ENCODE measurements at regions not wholly inside any gene's neighbourhood (a gene's known extent, or its start where the extent isn't known, plus 50 kb on each side); places are given as distances from the start of the nearest gene placed in this dataset.

DNA sequence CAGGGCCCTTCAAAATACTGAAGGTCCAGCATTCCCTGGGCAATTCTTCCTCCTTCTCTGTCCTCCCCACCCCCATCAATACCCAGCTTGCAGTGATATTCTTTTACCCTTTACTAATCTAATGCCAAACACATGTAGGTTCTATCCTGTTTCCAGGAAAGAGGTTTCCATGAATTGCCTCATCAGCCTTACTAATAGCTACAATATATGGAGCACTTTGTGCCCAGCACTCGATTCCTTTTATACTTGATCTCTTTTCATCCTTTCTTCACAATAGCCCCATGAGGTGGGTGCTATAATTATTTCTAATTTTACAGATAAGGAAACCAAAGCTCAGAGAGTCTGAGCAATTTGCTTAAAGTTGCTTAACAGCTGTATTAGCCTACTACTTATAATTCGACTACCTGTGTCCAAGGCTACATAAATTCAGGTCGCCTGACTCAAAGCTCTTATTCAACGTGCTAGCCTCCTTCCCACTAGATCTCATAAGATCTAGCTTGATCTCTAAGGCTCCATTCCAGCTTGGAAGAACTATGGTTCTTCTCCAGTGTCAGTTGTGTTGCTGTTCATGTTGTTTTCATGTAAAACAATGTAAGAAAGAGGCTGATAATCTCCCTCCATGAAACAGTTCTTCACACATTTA, 229.6 kb upstream of the PGRMC2 start:
- DNase-seq (ENCODE audit: low read depth), result no peak
- no peak overlapping the region for H3K4me3 ChIP-seq (ENCODE audit: low read depth, low read length)
- TF ChIP-seq, protein P1, sequence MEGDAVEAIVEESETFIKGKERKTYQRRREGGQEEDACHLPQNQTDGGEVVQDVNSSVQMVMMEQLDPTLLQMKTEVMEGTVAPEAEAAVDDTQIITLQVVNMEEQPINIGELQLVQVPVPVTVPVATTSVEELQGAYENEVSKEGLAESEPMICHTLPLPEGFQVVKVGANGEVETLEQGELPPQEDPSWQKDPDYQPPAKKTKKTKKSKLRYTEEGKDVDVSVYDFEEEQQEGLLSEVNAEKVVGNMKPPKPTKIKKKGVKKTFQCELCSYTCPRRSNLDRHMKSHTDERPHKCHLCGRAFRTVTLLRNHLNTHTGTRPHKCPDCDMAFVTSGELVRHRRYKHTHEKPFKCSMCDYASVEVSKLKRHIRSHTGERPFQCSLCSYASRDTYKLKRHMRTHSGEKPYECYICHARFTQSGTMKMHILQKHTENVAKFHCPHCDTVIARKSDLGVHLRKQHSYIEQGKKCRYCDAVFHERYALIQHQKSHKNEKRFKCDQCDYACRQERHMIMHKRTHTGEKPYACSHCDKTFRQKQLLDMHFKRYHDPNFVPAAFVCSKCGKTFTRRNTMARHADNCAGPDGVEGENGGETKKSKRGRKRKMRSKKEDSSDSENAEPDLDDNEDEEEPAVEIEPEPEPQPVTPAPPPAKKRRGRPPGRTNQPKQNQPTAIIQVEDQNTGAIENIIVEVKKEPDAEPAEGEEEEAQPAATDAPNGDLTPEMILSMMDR (IDR thresholded peaks at IDR 0.05; ENCODE audit: control insufficient read depth, extremely low read depth, insufficient read depth), result no peak

DNA sequence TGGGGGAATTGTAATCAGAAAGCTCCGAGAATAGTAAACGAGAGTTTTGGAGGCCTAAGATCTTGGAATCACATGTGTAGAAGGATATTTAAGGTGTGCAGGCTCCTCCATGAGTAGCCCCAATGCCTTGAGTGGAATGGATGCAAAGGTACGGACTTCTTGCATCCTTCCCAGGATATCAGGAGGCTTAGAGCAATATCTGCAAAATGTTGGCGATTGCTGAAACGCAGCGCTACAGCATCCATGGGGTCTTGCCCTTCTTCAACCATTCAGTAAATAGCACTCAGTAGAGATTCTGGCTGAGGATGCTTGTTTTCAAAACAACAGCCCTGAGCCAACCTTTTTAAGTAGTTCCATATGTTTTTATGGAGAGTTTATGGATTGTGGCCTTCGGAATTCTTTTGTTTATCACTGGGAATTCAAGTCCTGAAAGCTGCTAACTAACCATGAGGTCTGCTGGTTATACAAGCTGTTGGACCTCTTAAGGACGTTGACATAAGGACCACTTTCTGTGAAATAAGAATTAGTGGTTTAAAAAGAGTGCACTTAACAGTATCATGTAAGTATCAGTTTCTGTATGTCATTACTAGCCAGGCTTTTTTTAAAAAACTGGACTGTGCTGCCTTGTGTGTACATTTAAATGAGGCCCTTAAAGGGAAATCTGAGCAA, 228.8 kb upstream of the PGRMC2 start:
- H3K4me3 ChIP-seq (ENCODE audit: low read depth, low read length), result no peak overlapping the region
- TF ChIP-seq, protein P1 (IDR thresholded peaks at IDR 0.05; ENCODE audit: control insufficient read depth, extremely low read depth, insufficient read depth), result no peak
- no peak for DNase-seq (ENCODE audit: low read depth)

DNA sequence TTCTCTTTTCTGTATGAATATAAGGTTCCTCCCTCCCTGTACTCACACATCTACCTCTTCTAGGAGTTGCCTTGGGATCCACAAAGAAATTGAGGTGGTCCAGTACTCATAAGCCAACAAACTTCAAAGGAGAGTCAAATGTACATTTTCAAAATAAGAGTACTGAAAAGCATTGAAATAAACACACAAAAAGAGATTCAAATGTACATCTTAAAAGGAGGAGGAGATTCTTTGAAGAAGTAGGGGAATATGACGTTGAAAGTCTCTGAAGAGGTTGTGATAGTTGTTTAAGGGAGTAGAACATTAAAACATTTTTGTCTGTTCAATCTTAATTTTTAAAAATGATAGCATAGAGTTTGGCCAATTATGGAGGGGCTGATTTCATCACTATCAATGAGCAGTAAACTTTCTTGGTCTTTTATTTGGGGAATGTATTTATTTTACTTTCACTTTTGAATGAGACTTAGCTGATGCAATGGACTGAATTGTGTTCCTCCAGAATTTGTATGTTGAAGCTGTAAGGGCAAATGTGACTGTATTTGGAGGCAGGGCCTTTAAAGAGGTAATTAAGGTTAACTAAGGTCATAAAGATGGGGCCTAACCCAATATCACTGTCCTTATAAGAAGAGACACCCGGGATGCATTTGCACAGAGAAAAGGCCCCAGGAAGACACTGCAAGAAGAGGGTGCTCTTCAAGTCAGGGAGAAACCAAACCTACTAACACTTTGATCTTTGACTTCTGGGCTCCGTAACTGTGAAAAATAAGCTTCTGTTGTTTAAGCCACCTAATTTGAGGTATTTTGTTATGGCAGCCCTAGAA, 226.3 kb upstream of the PGRMC2 start:
- H3K4me3 ChIP-seq (ENCODE audit: low read depth, low read length), result no peak overlapping the region

DNA sequence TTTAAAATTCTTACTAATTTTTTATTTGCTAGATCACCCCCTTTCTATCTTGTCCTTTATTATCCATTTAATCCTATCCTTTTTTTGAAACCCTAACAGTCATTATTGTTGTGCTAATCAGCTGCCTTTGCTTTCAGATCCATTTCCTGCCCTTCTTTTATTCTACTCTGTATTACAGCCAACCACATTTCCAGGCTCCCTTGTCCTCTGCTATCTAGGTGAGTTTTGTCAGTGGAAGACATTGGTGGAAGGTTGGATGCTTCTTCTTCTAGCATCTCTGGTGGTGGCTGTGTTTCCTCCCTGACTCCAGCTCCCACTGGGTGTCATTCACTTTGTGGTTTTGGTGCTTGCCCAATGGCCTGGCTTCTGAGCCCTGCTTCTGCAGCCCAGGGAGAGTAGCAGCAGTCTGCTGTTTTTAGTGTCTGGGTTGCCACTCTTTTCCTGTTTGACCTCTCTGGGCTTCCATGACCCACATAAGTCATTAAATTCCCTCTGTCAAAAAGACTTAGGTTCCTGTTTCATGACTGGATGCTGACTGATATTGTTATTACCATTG, 225.2 kb upstream of the PGRMC2 start:
- no peak for DNase-seq (ENCODE audit: low read depth)
- no peak overlapping the region for H3K4me3 ChIP-seq (ENCODE audit: low read depth, low read length)
- TF ChIP-seq, protein P1 (IDR thresholded peaks at IDR 0.05; ENCODE audit: control insufficient read depth, extremely low read depth, insufficient read depth), result no peak

More for the DNA sequence above, 226.3 kb upstream of the PGRMC2 start:
- DNase-seq (ENCODE audit: low read depth), result no peak
- TF ChIP-seq, protein P1 (IDR thresholded peaks at IDR 0.05; ENCODE audit: control insufficient read depth, extremely low read depth, insufficient read depth), result no peak

DNA sequence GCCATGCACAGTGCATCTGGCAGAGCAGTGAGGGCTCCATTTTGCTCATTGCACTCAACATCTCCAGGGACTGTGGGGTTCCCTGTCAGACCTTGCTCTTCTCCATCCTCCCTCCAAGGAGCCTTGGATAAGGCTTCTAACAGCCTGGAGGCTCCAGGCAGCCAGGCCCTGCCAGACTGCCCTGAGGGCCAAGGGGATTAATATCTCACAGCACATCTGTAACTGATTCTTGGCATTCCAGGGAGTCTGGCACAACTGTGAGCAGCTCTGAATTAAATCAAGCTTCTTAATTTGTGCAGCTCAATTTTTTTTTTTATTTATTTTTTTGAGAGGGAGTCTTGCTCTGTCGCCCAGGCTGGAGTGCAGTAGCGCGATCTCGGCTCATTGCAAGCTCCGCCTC, 224.5 kb upstream of the PGRMC2 start:
- H3K4me3 ChIP-seq (ENCODE audit: low read depth, low read length), result no peak overlapping the region
- no peak for DNase-seq (ENCODE audit: low read depth)
- TF ChIP-seq, protein P1 (IDR thresholded peaks at IDR 0.05; ENCODE audit: control insufficient read depth, extremely low read depth, insufficient read depth), result no peak

DNA sequence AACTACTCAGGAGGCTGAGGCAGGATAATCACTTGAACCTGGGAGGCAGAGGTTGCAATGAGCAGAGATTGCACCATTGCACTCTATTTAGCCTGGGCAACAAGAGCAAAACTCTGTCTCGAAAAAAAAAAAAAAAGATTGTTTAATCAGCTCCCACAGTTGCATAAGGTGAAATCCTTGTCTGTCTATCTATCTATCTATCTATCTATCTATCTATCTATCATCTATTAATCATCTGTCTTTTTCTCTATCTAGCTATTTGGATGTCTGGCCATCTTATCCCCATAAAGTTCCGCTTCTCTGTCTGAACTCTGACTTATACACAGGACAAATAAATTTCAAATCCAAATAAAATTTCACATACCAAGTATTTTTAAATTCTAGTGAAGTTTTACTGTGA, 223.2 kb upstream of the PGRMC2 start:
- DNase-seq (ENCODE audit: low read depth), result no peak
- TF ChIP-seq, protein P1 (IDR thresholded peaks at IDR 0.05; ENCODE audit: control insufficient read depth, extremely low read depth, insufficient read depth), result no peak
- no peak overlapping the region for H3K4me3 ChIP-seq (ENCODE audit: low read depth, low read length)
